ENCODE measurements at regions not wholly inside any gene's neighbourhood (a gene's known extent, or its start where the extent isn't known, plus 50 kb on each side); places are given as distances from the start of the nearest gene placed in this dataset.

DNA sequence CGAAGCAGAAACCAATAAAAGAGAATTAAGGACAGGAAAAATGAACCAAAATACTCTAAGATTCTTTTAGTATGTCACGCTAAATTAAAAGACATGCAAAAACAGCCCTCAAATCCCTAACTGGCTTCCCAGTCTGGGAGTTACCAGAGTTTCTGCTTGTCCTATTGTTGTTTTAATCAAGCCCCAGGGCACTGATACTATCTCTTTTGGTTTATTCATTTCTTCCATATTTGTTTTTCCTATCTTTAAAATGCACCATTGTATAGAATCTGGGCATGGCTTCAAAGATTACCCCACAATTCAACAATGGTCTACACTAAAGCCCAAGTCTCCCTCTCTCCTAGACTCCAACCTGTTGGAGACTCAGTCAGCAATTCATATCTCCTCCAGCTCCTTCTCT lies 169.1 kb downstream of the MYLK4 start:
- H3K36me3 ChIP-seq, result no peaks in the 10 kb centered on the region
- no peak overlapping the region for H3K27ac ChIP-seq
- TF ChIP-seq POLR2A (IDR thresholded peaks at IDR 0.05), result no peak
- TF ChIP-seq POLR2AphosphoS5 (IDR thresholded peaks at IDR 0.05), result no peak
- TF ChIP-seq, protein P1, sequence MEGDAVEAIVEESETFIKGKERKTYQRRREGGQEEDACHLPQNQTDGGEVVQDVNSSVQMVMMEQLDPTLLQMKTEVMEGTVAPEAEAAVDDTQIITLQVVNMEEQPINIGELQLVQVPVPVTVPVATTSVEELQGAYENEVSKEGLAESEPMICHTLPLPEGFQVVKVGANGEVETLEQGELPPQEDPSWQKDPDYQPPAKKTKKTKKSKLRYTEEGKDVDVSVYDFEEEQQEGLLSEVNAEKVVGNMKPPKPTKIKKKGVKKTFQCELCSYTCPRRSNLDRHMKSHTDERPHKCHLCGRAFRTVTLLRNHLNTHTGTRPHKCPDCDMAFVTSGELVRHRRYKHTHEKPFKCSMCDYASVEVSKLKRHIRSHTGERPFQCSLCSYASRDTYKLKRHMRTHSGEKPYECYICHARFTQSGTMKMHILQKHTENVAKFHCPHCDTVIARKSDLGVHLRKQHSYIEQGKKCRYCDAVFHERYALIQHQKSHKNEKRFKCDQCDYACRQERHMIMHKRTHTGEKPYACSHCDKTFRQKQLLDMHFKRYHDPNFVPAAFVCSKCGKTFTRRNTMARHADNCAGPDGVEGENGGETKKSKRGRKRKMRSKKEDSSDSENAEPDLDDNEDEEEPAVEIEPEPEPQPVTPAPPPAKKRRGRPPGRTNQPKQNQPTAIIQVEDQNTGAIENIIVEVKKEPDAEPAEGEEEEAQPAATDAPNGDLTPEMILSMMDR (IDR thresholded peaks at IDR 0.05 in 8 of 11, conservative IDR thresholded peaks at IDR 0.05 in 3 of 11), result no peak
- H3K9me3 ChIP-seq, result peaks cover 0 to 14% (median 5%) of the 10 kb centered on the region in 8 donors
- no peak for DNase-seq
- H3K4me3 ChIP-seq, result no peak overlapping the region
- no peaks in the 10 kb centered on the region for H3K4me1 ChIP-seq
- intact Hi-C loops (cut with DNase I; ENCODE audit: low total_unique reads), result no loop called here
- 94 to 99% (median 98%) methylated on average over 2 of the region's 2 CpGs for WGBS, 5 donors
- H3K27me3 ChIP-seq (replicated peaks in 1 of 7), result peaks cover 0 to 15% (median 0%) of the 10 kb centered on the region in 7 donors

DNA sequence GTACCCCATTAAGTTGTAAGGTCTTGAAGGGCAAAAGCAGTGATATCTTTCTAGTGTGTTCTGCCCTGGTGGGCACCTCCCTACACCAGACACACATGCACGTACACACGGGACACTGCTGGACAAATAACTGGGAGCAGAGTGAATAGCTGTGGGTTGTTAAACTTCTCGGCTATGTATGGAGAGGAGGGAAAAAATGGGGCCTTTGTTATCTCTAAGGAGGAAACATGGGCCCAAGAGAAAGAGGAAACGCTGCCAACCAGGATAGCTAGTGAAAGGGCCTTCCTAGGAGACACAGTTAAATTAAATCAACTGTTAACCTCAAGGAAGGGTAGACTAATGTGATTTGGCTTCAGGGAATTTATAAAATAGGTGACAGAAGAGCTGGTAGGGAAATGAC lies 169.7 kb downstream of the MYLK4 start:
- Histone ChIP-seq H3K4me3 (no peak overlapping the region), H3K27me3 (replicated peaks in 1 of 7) (peaks cover 0 to 20% (median 0%) of the 10 kb centered on the region in 7 donors), H3K27ac (no peak overlapping the region), H3K9me3 (peaks cover 0 to 14% (median 5%) of the 10 kb centered on the region in 8 donors), H3K4me1 (no peaks in the 10 kb centered on the region), H3K36me3 (no peaks in the 10 kb centered on the region)
- 69 to 88% (median 79%) methylated on average over 4 of the region's 4 CpGs for WGBS, 5 donors
- intact Hi-C loops (cut with DNase I; ENCODE audit: low total_unique reads), result no loop called here
- no peak for DNase-seq
- TF ChIP-seq POLR2AphosphoS5 (IDR thresholded peaks at IDR 0.05), result no peak
- TF ChIP-seq POLR2A (IDR thresholded peaks at IDR 0.05), result no peak
- TF ChIP-seq, protein P1 (IDR thresholded peaks at IDR 0.05 in 8 of 11, conservative IDR thresholded peaks at IDR 0.05 in 3 of 11), result no peak

DNA sequence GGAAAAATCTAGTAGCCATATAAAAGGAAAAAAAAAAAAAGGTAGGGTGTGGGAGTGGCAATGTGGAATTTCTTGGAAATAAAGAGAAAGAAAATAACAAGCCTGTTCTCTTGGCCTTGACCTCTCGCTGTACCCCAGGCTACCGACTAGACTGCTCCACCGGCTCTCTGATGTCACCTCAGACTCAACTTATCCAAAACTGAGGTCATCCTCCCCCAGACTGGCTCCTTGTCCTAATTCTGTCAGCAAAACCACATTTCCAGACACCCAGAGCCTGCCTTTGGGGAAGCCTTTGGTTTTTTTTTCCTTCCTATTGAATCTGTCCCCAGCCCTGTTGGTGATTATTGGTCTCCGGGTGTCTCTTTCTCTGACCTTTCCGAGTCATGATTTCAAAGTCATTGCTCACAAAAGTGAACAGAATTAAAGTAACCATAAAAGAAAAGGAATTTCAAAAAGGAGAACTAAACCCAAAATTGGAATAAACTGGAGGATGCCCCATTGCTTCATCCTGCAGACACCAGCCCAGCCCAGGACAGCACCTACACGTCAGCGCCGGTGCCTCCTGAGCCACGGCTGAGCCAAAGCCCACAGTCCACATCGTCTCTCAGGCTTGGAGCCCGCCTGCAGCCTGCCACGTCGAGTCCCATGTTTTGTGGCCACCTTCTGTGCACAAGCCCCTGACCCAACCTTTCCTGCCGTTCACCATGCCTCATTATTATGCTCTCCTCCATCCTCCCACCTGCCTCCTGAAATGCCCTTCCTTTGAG lies 170.7 kb downstream of the MYLK4 start:
- Histone ChIP-seq H3K27me3 (replicated peaks in 1 of 7) (peaks cover 0 to 20% (median 0%) of the 10 kb centered on the region in 7 donors), H3K9me3 (peaks cover 0 to 12% (median 6%) of the 10 kb centered on the region in 8 donors), H3K27ac (no peak overlapping the region), H3K4me1 (no peaks in the 10 kb centered on the region), H3K36me3 (no peaks in the 10 kb centered on the region), H3K4me3 (no peak overlapping the region)
- no peak for DNase-seq
- intact Hi-C loops (cut with DNase I; ENCODE audit: low total_unique reads), result no loop called here
- WGBS, 5 donors, result 79 to 92% (median 87%) methylated on average over 14 of the region's 14 CpGs
- no peak for TF ChIP-seq POLR2AphosphoS5 (IDR thresholded peaks at IDR 0.05)
- TF ChIP-seq, protein P1 (IDR thresholded peaks at IDR 0.05 in 8 of 11, conservative IDR thresholded peaks at IDR 0.05 in 3 of 11), result no peak
- TF ChIP-seq POLR2A (IDR thresholded peaks at IDR 0.05), result no peak

DNA sequence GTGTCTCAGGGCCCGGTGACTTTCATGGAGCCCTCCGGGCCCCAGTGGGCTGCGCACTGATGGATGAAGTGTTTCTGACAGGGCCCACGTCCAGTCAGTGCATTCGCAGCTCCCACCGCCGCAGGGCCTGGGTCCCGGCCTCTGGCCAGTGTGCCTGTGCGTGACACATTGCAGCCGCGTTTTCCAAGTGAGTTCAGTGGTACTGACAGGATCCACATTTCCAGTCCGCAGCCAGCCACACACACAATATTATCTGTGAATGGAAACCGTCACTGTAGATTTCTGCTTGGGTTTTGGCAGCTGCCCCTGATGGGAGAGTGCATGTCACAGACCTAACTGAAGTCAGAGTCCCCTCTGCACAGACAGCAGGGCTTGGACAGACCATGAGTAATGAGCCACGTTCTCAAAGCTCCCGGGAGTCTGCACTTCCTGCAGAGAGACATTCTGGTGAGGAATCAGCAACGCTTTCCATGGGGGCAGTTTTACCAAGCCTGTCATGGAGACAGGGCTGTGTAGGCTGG lies 171.4 kb downstream of the MYLK4 start:
- DNase-seq, result no peak
- WGBS, 5 donors, result 66 to 84% (median 81%) methylated on average over 12 to 16 of the region's 16 CpGs
- Histone ChIP-seq H3K36me3 (no peaks in the 10 kb centered on the region), H3K4me3 (no peak overlapping the region), H3K9me3 (peaks cover 0 to 12% (median 9%) of the 10 kb centered on the region in 8 donors), H3K27me3 (replicated peaks in 1 of 7) (peaks cover 0 to 20% (median 0%) of the 10 kb centered on the region in 7 donors), H3K27ac (no peak overlapping the region), H3K4me1 (no peaks in the 10 kb centered on the region)
- TF ChIP-seq POLR2A (IDR thresholded peaks at IDR 0.05) (no peak), POLR2AphosphoS5 (IDR thresholded peaks at IDR 0.05) (no peak)
- TF ChIP-seq, protein P1 (IDR thresholded peaks at IDR 0.05 in 8 of 11, conservative IDR thresholded peaks at IDR 0.05 in 3 of 11), result no peak
- intact Hi-C loops (cut with DNase I; ENCODE audit: low total_unique reads), result no loop called here
